Fibroblast of gingiva (primary cell): ENCODE measurements at regions not wholly inside any gene's neighbourhood (a gene's known extent, or its start where the extent isn't known, plus 50 kb on each side); places are given as distances from the start of the nearest gene placed in this dataset.

Experiments
- DNase-seq: peaks from one replicate; pipeline ENCODE4 v3.0.0-alpha.2; 2011; ENCODE audit warnings: low read depth

GRCh38 chr1:101081496-101082488 lies 56.2 kb upstream of the DPH5 start:
- no peak for DNase-seq

GRCh38 chr1:101080859-101081258 lies 55.3 kb upstream of the DPH5 start:
- no peak for DNase-seq

- no peak for DNase-seq
These were observed 53.8 kb upstream of the DPH5 start for GRCh38 chr1:101079341-101079740.

GRCh38 chr1:101077849-101078248 lies 52.3 kb upstream of the DPH5 start:
- DNase-seq = no peak

- no peak for DNase-seq
These were observed 50.3 kb upstream of the DPH5 start for GRCh38 chr1:101075926-101076325.
